ENCODE measurements at regions not wholly inside any gene's neighbourhood (a gene's known extent, or its start where the extent isn't known, plus 50 kb on each side); places are given as distances from the start of the nearest gene placed in this dataset.

GRCh38 chr11:22049276-22049675, 143.6 kb upstream of the ANO5 start:
- H3K4me3 ChIP-seq: no peak overlapping the region
- H3K27ac ChIP-seq: no peak overlapping the region
- no peak for DNase-seq (ENCODE audit: low spot score in 2 of 2)
- no peaks in the 10 kb centered on the region for H3K36me3 ChIP-seq
- no peaks in the 10 kb centered on the region for H3K27me3 ChIP-seq
- H3K4me1 ChIP-seq: no peaks in the 10 kb centered on the region
- 85 to 94% methylated on average over 1 of the region's 1 CpG for WGBS, 2 donors
- TF ChIP-seq, protein P1, sequence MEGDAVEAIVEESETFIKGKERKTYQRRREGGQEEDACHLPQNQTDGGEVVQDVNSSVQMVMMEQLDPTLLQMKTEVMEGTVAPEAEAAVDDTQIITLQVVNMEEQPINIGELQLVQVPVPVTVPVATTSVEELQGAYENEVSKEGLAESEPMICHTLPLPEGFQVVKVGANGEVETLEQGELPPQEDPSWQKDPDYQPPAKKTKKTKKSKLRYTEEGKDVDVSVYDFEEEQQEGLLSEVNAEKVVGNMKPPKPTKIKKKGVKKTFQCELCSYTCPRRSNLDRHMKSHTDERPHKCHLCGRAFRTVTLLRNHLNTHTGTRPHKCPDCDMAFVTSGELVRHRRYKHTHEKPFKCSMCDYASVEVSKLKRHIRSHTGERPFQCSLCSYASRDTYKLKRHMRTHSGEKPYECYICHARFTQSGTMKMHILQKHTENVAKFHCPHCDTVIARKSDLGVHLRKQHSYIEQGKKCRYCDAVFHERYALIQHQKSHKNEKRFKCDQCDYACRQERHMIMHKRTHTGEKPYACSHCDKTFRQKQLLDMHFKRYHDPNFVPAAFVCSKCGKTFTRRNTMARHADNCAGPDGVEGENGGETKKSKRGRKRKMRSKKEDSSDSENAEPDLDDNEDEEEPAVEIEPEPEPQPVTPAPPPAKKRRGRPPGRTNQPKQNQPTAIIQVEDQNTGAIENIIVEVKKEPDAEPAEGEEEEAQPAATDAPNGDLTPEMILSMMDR (IDR thresholded peaks at IDR 0.05): no peak
- TF ChIP-seq EP300 (IDR thresholded peaks at IDR 0.05): no peak
- no peak for TF ChIP-seq POLR2A (IDR thresholded peaks at IDR 0.05)
- peaks cover 0 to 3% (median 0%) of the 10 kb centered on the region in 4 donors for H3K9me3 ChIP-seq

- H3K27me3 ChIP-seq: no peaks in the 10 kb centered on the region
These were observed 127.4 kb upstream of the ANO5 start for GRCh38 chr11:22065472-22065871.

DNA sequence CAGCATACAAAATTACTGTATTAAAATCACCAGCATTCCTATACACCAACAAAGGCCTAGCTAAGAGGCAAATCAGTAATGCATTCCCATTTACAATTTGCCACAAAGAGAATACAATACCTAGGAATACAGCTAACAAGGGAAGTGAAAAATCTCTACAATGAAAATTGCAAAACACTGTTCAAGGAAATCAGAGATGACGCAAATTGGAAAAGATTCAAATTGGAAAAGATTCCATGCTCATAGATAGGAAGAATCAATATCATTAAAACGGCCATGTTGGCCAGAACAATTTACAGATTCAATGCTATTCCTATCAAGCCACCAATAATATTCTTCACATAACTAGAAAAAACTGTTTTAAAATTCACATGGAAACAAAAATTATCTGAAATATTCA, 123.0 kb upstream of the ANO5 start:
- no peak overlapping the region for H3K4me3 ChIP-seq
- H3K4me1 ChIP-seq: no peaks in the 10 kb centered on the region
- no peaks in the 10 kb centered on the region for H3K36me3 ChIP-seq
- TF ChIP-seq EP300 (IDR thresholded peaks at IDR 0.05) (no peak), POLR2A (IDR thresholded peaks at IDR 0.05) (no peak)
- TF ChIP-seq, protein P1 (IDR thresholded peaks at IDR 0.05): no peak
- WGBS, 2 donors: 78 to 81% methylated on average over 2 of the region's 2 CpGs
- DNase-seq (ENCODE audit: low spot score in 2 of 2): no peak
- peaks cover 0 to 12% (median 0%) of the 10 kb centered on the region in 4 donors for H3K9me3 ChIP-seq
- H3K27ac ChIP-seq: no peak overlapping the region
- H3K27me3 ChIP-seq: no peaks in the 10 kb centered on the region

More at GRCh38 chr11:22065472-22065871, 127.4 kb upstream of the ANO5 start:
- Histone ChIP-seq H3K4me3 (no peak overlapping the region), H3K4me1 (no peaks in the 10 kb centered on the region), H3K27ac (no peak overlapping the region), H3K9me3 (peaks cover 0 to 18% (median 0%) of the 10 kb centered on the region in 4 donors), H3K36me3 (no peaks in the 10 kb centered on the region)
- no peak for DNase-seq (ENCODE audit: low spot score in 2 of 2)
- TF ChIP-seq POLR2A (IDR thresholded peaks at IDR 0.05) (no peak), EP300 (IDR thresholded peaks at IDR 0.05) (no peak)
- TF ChIP-seq, protein P1 (IDR thresholded peaks at IDR 0.05): no peak
- WGBS, 2 donors: 70 to 72% methylated on average over 1 of the region's 1 CpG

- Histone ChIP-seq H3K4me3 (no peak overlapping the region), H3K4me1 (no peaks in the 10 kb centered on the region), H3K27ac (no peak overlapping the region), H3K9me3 (peaks cover 0 to 6% (median 0%) of the 10 kb centered on the region in 4 donors), H3K36me3 (no peaks in the 10 kb centered on the region), H3K27me3 (no peaks in the 10 kb centered on the region)
- TF ChIP-seq, protein P1 (IDR thresholded peaks at IDR 0.05): no peak
- TF ChIP-seq EP300 (IDR thresholded peaks at IDR 0.05) (no peak), POLR2A (IDR thresholded peaks at IDR 0.05) (no peak)
- no peak for DNase-seq (ENCODE audit: low spot score in 2 of 2)
- 67% methylated on average over 5 of the region's 5 CpGs for WGBS, 2 donors
These were observed 116.5 kb upstream of the ANO5 start for GRCh38 chr11:22076271-22076930.

- Histone ChIP-seq H3K4me1 (no peaks in the 10 kb centered on the region), H3K4me3 (no peak overlapping the region), H3K36me3 (no peaks in the 10 kb centered on the region), H3K27me3 (no peaks in the 10 kb centered on the region), H3K9me3 (peaks cover 0 to 9% (median 0%) of the 10 kb centered on the region in 4 donors), H3K27ac (no peak overlapping the region)
- DNase-seq (ENCODE audit: low spot score in 2 of 2): no peak
- TF ChIP-seq EP300 (IDR thresholded peaks at IDR 0.05): no peak
- TF ChIP-seq, protein P1 (IDR thresholded peaks at IDR 0.05): no peak
- TF ChIP-seq POLR2A (IDR thresholded peaks at IDR 0.05): no peak
- 67 to 76% methylated on average over 3 of the region's 3 CpGs for WGBS, 2 donors
These were observed 114.8 kb upstream of the ANO5 start for GRCh38 chr11:22078063-22078462.

All from tibial nerve (tissue), 4 donors.